ENCODE measurements at regions not wholly inside any gene's neighbourhood (a gene's known extent, or its start where the extent isn't known, plus 50 kb on each side); places are given as distances from the start of the nearest gene placed in this dataset.
"Not testable (repeated sequence)": the region's sequence is repeated elsewhere in the genome, so short reads cannot be mapped to it uniquely, and the experiment has no call there.

GRCh38 chr7:121714559-121715303 lies 158.2 kb upstream of the PTPRZ1 start:
- FAIRE-seq: no peak

GRCh38 chr7:121712961-121713360 lies 160.0 kb upstream of the PTPRZ1 start:
- FAIRE-seq; DNase-seq (ENCODE audit: insufficient read length, low spot score): not testable (repeated sequence)

More at GRCh38 chr7:121714559-121715303, 158.2 kb upstream of the PTPRZ1 start:
- DNase-seq (ENCODE audit: insufficient read length, low spot score): no peak
- TF ChIP-seq PAX5 (IDR thresholded peaks at IDR 0.05; ENCODE audit: insufficient read depth, low read length, severe bottlenecking) (no peak), TAF1 (IDR thresholded peaks at IDR 0.05; ENCODE audit: low read depth, low read length) (no peak), POU2F2 (IDR thresholded peaks at IDR 0.05; ENCODE audit: low read depth, low read length) (no peak), SPI1 (IDR thresholded peaks at IDR 0.05; ENCODE audit: low read depth, low read length) (no peak)

- TF ChIP-seq SPI1 (IDR thresholded peaks at IDR 0.05; ENCODE audit: low read depth, low read length): no peak
- no peak for TF ChIP-seq POLR2A (IDR thresholded peaks at IDR 0.05; ENCODE audit: low read depth, low read length)
- TF ChIP-seq PAX5 (IDR thresholded peaks at IDR 0.05; ENCODE audit: insufficient read depth, low read length, severe bottlenecking): no peak
- TF ChIP-seq POLR2AphosphoS5 (IDR thresholded peaks at IDR 0.05; ENCODE audit: low read depth, low read length): no peak
- no peak for TF ChIP-seq POU2F2 (IDR thresholded peaks at IDR 0.05; ENCODE audit: low read depth, low read length)
- no peak for TF ChIP-seq TAF1 (IDR thresholded peaks at IDR 0.05; ENCODE audit: low read depth, low read length)
- FAIRE-seq (no peak), DNase-seq (ENCODE audit: insufficient read length, low spot score) (no peak)
Observed at GRCh38 chr7:121697731-121698316, 175.1 kb upstream of the PTPRZ1 start.

- FAIRE-seq: no peak
- no peak for DNase-seq (ENCODE audit: insufficient read length, low spot score)
- TF ChIP-seq TAF1 (IDR thresholded peaks at IDR 0.05; ENCODE audit: low read depth, low read length): no peak
- no peak for TF ChIP-seq POLR2A (IDR thresholded peaks at IDR 0.05; ENCODE audit: low read depth, low read length)
- TF ChIP-seq SPI1 (IDR thresholded peaks at IDR 0.05; ENCODE audit: low read depth, low read length): no peak
- TF ChIP-seq POLR2AphosphoS5 (IDR thresholded peaks at IDR 0.05; ENCODE audit: low read depth, low read length): no peak
- TF ChIP-seq POU2F2 (IDR thresholded peaks at IDR 0.05; ENCODE audit: low read depth, low read length): no peak
- no peak for TF ChIP-seq PAX5 (IDR thresholded peaks at IDR 0.05; ENCODE audit: insufficient read depth, low read length, severe bottlenecking)
Observed at GRCh38 chr7:121696954-121697353, 176.0 kb upstream of the PTPRZ1 start.

GRCh38 chr7:121689749-121690148 lies 183.2 kb upstream of the PTPRZ1 start:
- TF ChIP-seq POLR2AphosphoS5 (IDR thresholded peaks at IDR 0.05; ENCODE audit: low read depth, low read length): no peak
- no peak for TF ChIP-seq POLR2A (IDR thresholded peaks at IDR 0.05; ENCODE audit: low read depth, low read length)
- TF ChIP-seq PAX5 (IDR thresholded peaks at IDR 0.05; ENCODE audit: insufficient read depth, low read length, severe bottlenecking): no peak
- TF ChIP-seq POU2F2 (IDR thresholded peaks at IDR 0.05; ENCODE audit: low read depth, low read length): no peak
- no peak for TF ChIP-seq TAF1 (IDR thresholded peaks at IDR 0.05; ENCODE audit: low read depth, low read length)
- TF ChIP-seq SPI1 (IDR thresholded peaks at IDR 0.05; ENCODE audit: low read depth, low read length): no peak
- no peak for DNase-seq (ENCODE audit: insufficient read length, low spot score)
- no peak for FAIRE-seq

- no peak for TF ChIP-seq POU2F2 (IDR thresholded peaks at IDR 0.05; ENCODE audit: low read depth, low read length)
- no peak for TF ChIP-seq POLR2A (IDR thresholded peaks at IDR 0.05; ENCODE audit: low read depth, low read length)
- no peak for TF ChIP-seq POLR2AphosphoS5 (IDR thresholded peaks at IDR 0.05; ENCODE audit: low read depth, low read length)
- no peak for TF ChIP-seq SPI1 (IDR thresholded peaks at IDR 0.05; ENCODE audit: low read depth, low read length)
- no peak for TF ChIP-seq PAX5 (IDR thresholded peaks at IDR 0.05; ENCODE audit: insufficient read depth, low read length, severe bottlenecking)
- no peak for TF ChIP-seq TAF1 (IDR thresholded peaks at IDR 0.05; ENCODE audit: low read depth, low read length)
- FAIRE-seq (no peak), DNase-seq (ENCODE audit: insufficient read length, low spot score) (no peak)
Observed at GRCh38 chr7:121681700-121682099, 191.3 kb upstream of the PTPRZ1 start.

- DNase-seq (ENCODE audit: insufficient read length, low spot score): no peak
- FAIRE-seq: no peak
- TF ChIP-seq PAX5 (IDR thresholded peaks at IDR 0.05; ENCODE audit: insufficient read depth, low read length, severe bottlenecking) (no peak), SPI1 (IDR thresholded peaks at IDR 0.05; ENCODE audit: low read depth, low read length) (no peak), POLR2A (IDR thresholded peaks at IDR 0.05; ENCODE audit: low read depth, low read length) (no peak), POU2F2 (IDR thresholded peaks at IDR 0.05; ENCODE audit: low read depth, low read length) (no peak), POLR2AphosphoS5 (IDR thresholded peaks at IDR 0.05; ENCODE audit: low read depth, low read length) (no peak), TAF1 (IDR thresholded peaks at IDR 0.05; ENCODE audit: low read depth, low read length) (no peak)
Observed at GRCh38 chr7:121676168-121676567, 196.8 kb upstream of the PTPRZ1 start.

GRCh38 chr7:121674455-121674854 lies 198.5 kb upstream of the PTPRZ1 start:
- DNase-seq (ENCODE audit: insufficient read length, low spot score): not testable (repeated sequence)

GRCh38 chr7:121669144-121669543 lies 203.8 kb upstream of the PTPRZ1 start:
- FAIRE-seq: no peak
- DNase-seq (ENCODE audit: insufficient read length, low spot score): no peak
- no peak for TF ChIP-seq POLR2AphosphoS5 (IDR thresholded peaks at IDR 0.05; ENCODE audit: low read depth, low read length)
- TF ChIP-seq TAF1 (IDR thresholded peaks at IDR 0.05; ENCODE audit: low read depth, low read length): no peak
- TF ChIP-seq PAX5 (IDR thresholded peaks at IDR 0.05; ENCODE audit: insufficient read depth, low read length, severe bottlenecking): no peak
- TF ChIP-seq SPI1 (IDR thresholded peaks at IDR 0.05; ENCODE audit: low read depth, low read length): no peak
- no peak for TF ChIP-seq POLR2A (IDR thresholded peaks at IDR 0.05; ENCODE audit: low read depth, low read length)
- no peak for TF ChIP-seq POU2F2 (IDR thresholded peaks at IDR 0.05; ENCODE audit: low read depth, low read length)

More at GRCh38 chr7:121674455-121674854, 198.5 kb upstream of the PTPRZ1 start:
- not testable (repeated sequence) for FAIRE-seq

- DNase-seq (ENCODE audit: insufficient read length, low spot score) (no peak), FAIRE-seq (no peak)
- TF ChIP-seq POLR2A (IDR thresholded peaks at IDR 0.05; ENCODE audit: low read depth, low read length) (no peak), SPI1 (IDR thresholded peaks at IDR 0.05; ENCODE audit: low read depth, low read length) (no peak), PAX5 (IDR thresholded peaks at IDR 0.05; ENCODE audit: insufficient read depth, low read length, severe bottlenecking) (no peak), POU2F2 (IDR thresholded peaks at IDR 0.05; ENCODE audit: low read depth, low read length) (no peak), POLR2AphosphoS5 (IDR thresholded peaks at IDR 0.05; ENCODE audit: low read depth, low read length) (no peak), TAF1 (IDR thresholded peaks at IDR 0.05; ENCODE audit: low read depth, low read length) (no peak)
Observed at GRCh38 chr7:121666306-121666705, 206.7 kb upstream of the PTPRZ1 start.

Measured in GM12891 (cell line).